ENCODE measurements at regions not wholly inside any gene's neighbourhood (a gene's known extent, or its start where the extent isn't known, plus 50 kb on each side); places are given as distances from the start of the nearest gene placed in this dataset.

- TF ChIP-seq FOXM1 (IDR thresholded peaks at IDR 0.05; ENCODE audit: borderline replicate concordance) = no peak
- no peak for TF ChIP-seq LEF1 (IDR thresholded peaks at IDR 0.05; ENCODE audit: borderline replicate concordance)
- TF ChIP-seq ARNT (IDR thresholded peaks at IDR 0.05) = no peak
- TF ChIP-seq NFRKB (IDR thresholded peaks at IDR 0.05) = no peak
Observed at GRCh38 chr15:83380059-83380458, 67.1 kb upstream of the SH3GL3 start.
